Progenitor cell of endocrine pancreas (in vitro differentiated cells): ENCODE measurements at regions not wholly inside any gene's neighbourhood (a gene's known extent, or its start where the extent isn't known, plus 50 kb on each side); places are given as distances from the start of the nearest gene placed in this dataset.

Experiments used
- DNase-seq: peaks from one replicate; pipeline ENCODE4 v3.0.0; 2021; ENCODE audit warnings: low spot score; ENCODE audit not compliant: unreplicated experiment
- H3K27ac Mint-ChIP-seq: 2 replicates; pipeline ENCODE4 v1.8.0; 2021; ENCODE audit warnings: mild to moderate bottlenecking, moderate library complexity, mixed read lengths
- H3K27me3 Mint-ChIP-seq: 2 replicates; pipeline ENCODE4 v1.8.0; 2021; ENCODE audit warnings: mixed read lengths
- H3K36me3 Mint-ChIP-seq: 2 replicates; pipeline ENCODE4 v1.8.0; 2022; ENCODE audit warnings: mixed read lengths; ENCODE audit not compliant: insufficient read depth
- H3K4me1 Mint-ChIP-seq: 2 replicates; pipeline ENCODE4 v1.8.0; 2021; ENCODE audit warnings: low read depth, mixed read lengths
- H3K4me3 Mint-ChIP-seq: 2 replicates; pipeline ENCODE4 v1.8.0; 2021; ENCODE audit warnings: low read depth, mild to moderate bottlenecking, moderate library complexity, mixed read lengths
- H3K9me3 Mint-ChIP-seq: 2 replicates; pipeline ENCODE4 v1.8.0; 2021; ENCODE audit warnings: low read depth, mixed read lengths
- TF ChIP-seq, protein P1 (sequence below): fragments of 200-600 bp; sonication (generic); IDR thresholded peaks from one replicate; pipeline ENCODE4 v1.5.0; 2021; ENCODE audit warnings: antibody characterized with exemption, mild to moderate bottlenecking; ENCODE audit not compliant: unreplicated experiment

DNA sequence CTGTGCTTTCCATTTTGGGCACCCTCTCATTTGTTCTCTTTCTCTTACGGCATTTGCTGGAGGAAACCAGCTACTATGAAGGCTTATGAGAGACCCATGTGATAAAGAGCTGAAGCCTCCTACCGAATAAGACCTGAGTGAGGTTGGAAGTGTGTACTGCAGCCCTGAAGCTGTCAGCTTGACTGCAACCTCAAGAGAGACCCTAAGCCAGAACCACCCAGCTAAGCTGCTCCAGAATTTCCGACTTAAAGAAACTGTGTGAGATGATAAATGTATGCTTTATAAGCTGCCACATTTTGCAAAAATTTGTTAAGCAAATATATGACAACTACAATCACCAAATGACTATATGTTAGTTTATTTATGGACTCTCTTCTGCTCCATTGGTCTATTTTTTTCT lies 151.7 kb upstream of the PTPRD start:
- no peaks in the 10 kb centered on the region for H3K27me3 Mint-ChIP-seq
- TF ChIP-seq, protein P1, sequence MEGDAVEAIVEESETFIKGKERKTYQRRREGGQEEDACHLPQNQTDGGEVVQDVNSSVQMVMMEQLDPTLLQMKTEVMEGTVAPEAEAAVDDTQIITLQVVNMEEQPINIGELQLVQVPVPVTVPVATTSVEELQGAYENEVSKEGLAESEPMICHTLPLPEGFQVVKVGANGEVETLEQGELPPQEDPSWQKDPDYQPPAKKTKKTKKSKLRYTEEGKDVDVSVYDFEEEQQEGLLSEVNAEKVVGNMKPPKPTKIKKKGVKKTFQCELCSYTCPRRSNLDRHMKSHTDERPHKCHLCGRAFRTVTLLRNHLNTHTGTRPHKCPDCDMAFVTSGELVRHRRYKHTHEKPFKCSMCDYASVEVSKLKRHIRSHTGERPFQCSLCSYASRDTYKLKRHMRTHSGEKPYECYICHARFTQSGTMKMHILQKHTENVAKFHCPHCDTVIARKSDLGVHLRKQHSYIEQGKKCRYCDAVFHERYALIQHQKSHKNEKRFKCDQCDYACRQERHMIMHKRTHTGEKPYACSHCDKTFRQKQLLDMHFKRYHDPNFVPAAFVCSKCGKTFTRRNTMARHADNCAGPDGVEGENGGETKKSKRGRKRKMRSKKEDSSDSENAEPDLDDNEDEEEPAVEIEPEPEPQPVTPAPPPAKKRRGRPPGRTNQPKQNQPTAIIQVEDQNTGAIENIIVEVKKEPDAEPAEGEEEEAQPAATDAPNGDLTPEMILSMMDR, result no peak
- H3K4me1 Mint-ChIP-seq, result no peaks in the 10 kb centered on the region
- no peak overlapping the region for H3K4me3 Mint-ChIP-seq
- no peaks in the 10 kb centered on the region for H3K36me3 Mint-ChIP-seq
- peaks cover 2% of the 10 kb centered on the region for H3K9me3 Mint-ChIP-seq
- DNase-seq, result no peak
- no peak overlapping the region for H3K27ac Mint-ChIP-seq

DNA sequence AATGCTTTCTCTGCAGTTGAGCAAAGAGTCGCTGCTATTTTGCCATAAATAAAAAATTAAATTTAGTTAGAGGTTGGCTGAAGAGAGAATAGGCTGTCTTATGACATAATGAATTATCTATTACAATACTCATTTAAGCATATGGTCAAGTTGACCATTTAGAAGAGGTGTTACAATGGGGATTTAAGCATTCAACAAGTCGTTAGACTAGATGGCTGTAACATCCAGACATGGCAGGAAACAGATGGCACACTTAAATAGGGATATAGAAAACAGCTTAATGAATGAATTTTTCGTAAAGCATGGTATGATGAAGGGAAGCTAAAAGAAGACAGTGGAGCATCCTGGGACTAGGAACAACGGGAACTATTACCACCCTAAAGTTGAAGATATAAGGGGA lies 160.3 kb upstream of the PTPRD start:
- Mint-ChIP-seq H3K4me3 (no peak overlapping the region), H3K9me3 (peaks cover 7% of the 10 kb centered on the region), H3K4me1 (no peaks in the 10 kb centered on the region), H3K36me3 (no peaks in the 10 kb centered on the region), H3K27me3 (no peaks in the 10 kb centered on the region), H3K27ac (no peak overlapping the region)
- no peak for DNase-seq
- TF ChIP-seq, protein P1, result no peak

DNA sequence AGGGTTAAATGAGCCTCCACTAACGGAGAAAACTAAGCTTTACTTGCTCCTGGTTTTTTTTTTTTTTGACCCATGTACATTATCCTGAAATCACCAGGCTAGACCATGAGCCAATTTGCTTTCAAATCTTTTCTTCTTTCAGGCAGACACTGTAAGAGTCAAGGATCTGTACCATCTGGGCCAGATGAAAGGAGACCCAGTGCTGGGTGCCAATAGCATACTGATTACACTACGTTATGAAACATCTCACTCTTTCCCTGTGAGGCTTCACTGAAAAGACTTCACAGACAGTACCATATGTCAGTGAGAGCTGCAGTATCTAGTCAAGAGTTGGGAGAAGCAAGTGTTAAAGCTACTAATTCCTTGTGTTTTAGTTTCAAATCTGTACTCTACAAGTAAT lies 161.2 kb upstream of the PTPRD start:
- TF ChIP-seq, protein P1, result no peak

DNA sequence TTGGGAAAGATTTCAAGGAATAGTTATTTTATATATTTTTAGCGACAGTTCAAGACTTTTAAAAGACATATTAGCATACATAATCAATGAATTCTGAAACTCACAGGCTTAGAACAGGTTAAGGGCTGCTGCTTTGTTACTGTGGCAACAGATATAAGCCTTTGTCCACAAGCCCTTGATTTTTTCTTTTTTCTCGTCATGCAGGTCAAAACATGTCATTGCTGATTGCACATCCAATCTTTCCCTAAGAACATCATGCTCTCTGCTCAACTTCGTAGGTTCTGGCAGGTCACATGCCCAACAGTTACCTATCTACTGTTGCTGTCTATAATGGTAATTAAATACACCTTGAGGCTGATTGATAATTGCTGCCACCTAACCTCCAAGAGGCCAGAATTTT lies 172.5 kb upstream of the PTPRD start:
- TF ChIP-seq, protein P1, result no peak
- DNase-seq, result no peak
- Mint-ChIP-seq H3K27ac (no peak overlapping the region), H3K4me3 (no peak overlapping the region), H3K4me1 (no peaks in the 10 kb centered on the region), H3K9me3 (peaks cover 5% of the 10 kb centered on the region), H3K36me3 (no peaks in the 10 kb centered on the region), H3K27me3 (no peaks in the 10 kb centered on the region)

More for the DNA sequence above, 161.2 kb upstream of the PTPRD start:
- no peak overlapping the region for H3K27ac Mint-ChIP-seq
- no peaks in the 10 kb centered on the region for H3K36me3 Mint-ChIP-seq
- no peaks in the 10 kb centered on the region for H3K27me3 Mint-ChIP-seq
- no peak for DNase-seq
- H3K4me3 Mint-ChIP-seq, result no peak overlapping the region
- H3K9me3 Mint-ChIP-seq, result peaks cover 7% of the 10 kb centered on the region
- H3K4me1 Mint-ChIP-seq, result no peaks in the 10 kb centered on the region

DNA sequence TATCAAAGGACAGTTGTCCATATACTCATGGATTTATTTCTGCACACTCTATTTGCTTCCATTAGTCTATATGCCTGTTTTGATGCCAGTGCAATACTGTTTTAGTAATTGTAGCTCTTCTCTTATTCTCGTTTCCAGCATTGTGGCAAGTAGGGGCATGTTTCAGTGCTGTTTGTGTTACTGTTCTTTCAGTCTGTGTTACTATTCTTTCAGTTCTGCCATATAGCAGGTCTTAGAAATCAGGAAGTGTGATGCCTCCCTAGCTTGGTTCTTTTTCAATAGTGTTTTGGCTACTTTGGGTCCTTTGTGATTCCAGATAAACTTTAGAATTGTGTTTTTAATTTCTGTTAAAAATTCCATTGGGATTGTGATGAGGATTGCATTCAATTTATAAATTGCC lies 180.5 kb upstream of the PTPRD start:
- no peaks in the 10 kb centered on the region for H3K36me3 Mint-ChIP-seq

More for the DNA sequence above, 180.5 kb upstream of the PTPRD start:
- no peaks in the 10 kb centered on the region for H3K9me3 Mint-ChIP-seq
- no peaks in the 10 kb centered on the region for H3K27me3 Mint-ChIP-seq
- DNase-seq, result no peak
- no peak overlapping the region for H3K4me3 Mint-ChIP-seq
- TF ChIP-seq, protein P1, result no peak
- H3K4me1 Mint-ChIP-seq, result no peaks in the 10 kb centered on the region
- no peak overlapping the region for H3K27ac Mint-ChIP-seq
